Brain microvascular endothelial cell (primary cell): ENCODE measurements at regions not wholly inside any gene's neighbourhood (a gene's known extent, or its start where the extent isn't known, plus 50 kb on each side); places are given as distances from the start of the nearest gene placed in this dataset.

ENCODE experiments used
- DNase-seq: peaks from one replicate; pipeline ENCODE4 v3.0.0-alpha.2; 2020
- H3K27ac ChIP-seq: fragments of 250-450 bp; sonication (Bioruptor Pico); 2 replicates; pipeline ENCODE4 v1.5.1; 2020; ENCODE audit warnings: mild to moderate bottlenecking, moderate library complexity
- H3K27me3 ChIP-seq: fragments of 250-450 bp; sonication (Bioruptor Pico); replicated peaks from 2 replicates; pipeline ENCODE4 v1.5.1; 2020; ENCODE audit warnings: mild to moderate bottlenecking
- H3K36me3 ChIP-seq: fragments of 250-450 bp; sonication (Bioruptor Pico); replicated peaks from 2 replicates; pipeline ENCODE4 v1.5.1; 2020; ENCODE audit warnings: mild to moderate bottlenecking
- H3K4me3 ChIP-seq: 2 replicates; pipeline ENCODE4 v1.5.1; 2011; ENCODE audit warnings: low read depth, mild to moderate bottlenecking, control low read depth, low read length, moderate library complexity
- in situ Hi-C: cut with HindIII; loops from 2 replicates; pipeline ENCODE4 v1.10.0; 2017; ENCODE audit warnings: low sequenced_read_pairs, low pct_ligation_motif_present
- TF ChIP-seq, protein P1 (sequence below): IDR thresholded peaks from 2 replicates; pipeline ENCODE4 v1.5.1; 2011; ENCODE audit warnings: low read depth, mild to moderate bottlenecking, moderate library complexity, low read length, control low read depth, inconsistent platforms; ENCODE audit errors: missing control alignments

GRCh38 chr13:85333506-85334020, 465.7 kb downstream of the SLITRK6 start:
- in situ Hi-C loops = no loop called here
- H3K36me3 ChIP-seq = no peaks in the 10 kb centered on the region
- H3K4me3 ChIP-seq = no peak overlapping the region
- TF ChIP-seq, protein P1, sequence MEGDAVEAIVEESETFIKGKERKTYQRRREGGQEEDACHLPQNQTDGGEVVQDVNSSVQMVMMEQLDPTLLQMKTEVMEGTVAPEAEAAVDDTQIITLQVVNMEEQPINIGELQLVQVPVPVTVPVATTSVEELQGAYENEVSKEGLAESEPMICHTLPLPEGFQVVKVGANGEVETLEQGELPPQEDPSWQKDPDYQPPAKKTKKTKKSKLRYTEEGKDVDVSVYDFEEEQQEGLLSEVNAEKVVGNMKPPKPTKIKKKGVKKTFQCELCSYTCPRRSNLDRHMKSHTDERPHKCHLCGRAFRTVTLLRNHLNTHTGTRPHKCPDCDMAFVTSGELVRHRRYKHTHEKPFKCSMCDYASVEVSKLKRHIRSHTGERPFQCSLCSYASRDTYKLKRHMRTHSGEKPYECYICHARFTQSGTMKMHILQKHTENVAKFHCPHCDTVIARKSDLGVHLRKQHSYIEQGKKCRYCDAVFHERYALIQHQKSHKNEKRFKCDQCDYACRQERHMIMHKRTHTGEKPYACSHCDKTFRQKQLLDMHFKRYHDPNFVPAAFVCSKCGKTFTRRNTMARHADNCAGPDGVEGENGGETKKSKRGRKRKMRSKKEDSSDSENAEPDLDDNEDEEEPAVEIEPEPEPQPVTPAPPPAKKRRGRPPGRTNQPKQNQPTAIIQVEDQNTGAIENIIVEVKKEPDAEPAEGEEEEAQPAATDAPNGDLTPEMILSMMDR = no peak
- DNase-seq = no peak
- H3K27ac ChIP-seq = no peak overlapping the region
- H3K27me3 ChIP-seq = no peaks in the 10 kb centered on the region

GRCh38 chr13:85332615-85333014, 466.6 kb downstream of the SLITRK6 start:
- TF ChIP-seq, protein P1 = no peak
- H3K27me3 ChIP-seq = no peaks in the 10 kb centered on the region
- no peak overlapping the region for H3K4me3 ChIP-seq
- H3K27ac ChIP-seq = no peak overlapping the region
- in situ Hi-C loops = no loop called here
- H3K36me3 ChIP-seq = no peaks in the 10 kb centered on the region
- DNase-seq = no peak

- H3K27ac ChIP-seq = no peak overlapping the region
- H3K36me3 ChIP-seq = no peaks in the 10 kb centered on the region
- H3K4me3 ChIP-seq = no peak overlapping the region
- in situ Hi-C loops = no loop called here
- no peak for DNase-seq
- no peaks in the 10 kb centered on the region for H3K27me3 ChIP-seq
- TF ChIP-seq, protein P1 = no peak
Observed at GRCh38 chr13:85321734-85322133, 477.5 kb downstream of the SLITRK6 start.

DNA sequence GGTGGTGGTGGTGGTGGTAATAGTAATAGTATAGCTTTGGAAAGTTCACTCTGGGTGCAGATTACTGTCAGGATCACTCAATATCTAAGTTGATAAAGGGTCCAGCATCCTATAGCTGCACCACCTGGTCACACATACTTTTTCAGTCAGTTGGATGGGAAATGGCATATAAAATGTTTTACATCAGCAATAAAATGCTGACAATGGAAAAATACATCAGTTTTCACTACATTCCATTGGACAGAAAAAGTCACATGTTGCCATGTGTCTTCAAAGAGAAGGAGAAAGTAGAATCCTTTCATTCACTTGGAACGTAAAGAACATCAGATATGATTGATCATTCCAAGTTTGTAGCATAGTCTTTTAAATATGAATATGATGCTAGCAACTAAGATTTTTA, 481.4 kb downstream of the SLITRK6 start:
- H3K36me3 ChIP-seq = no peaks in the 10 kb centered on the region
- H3K27ac ChIP-seq = no peak overlapping the region
- H3K27me3 ChIP-seq = no peaks in the 10 kb centered on the region
- DNase-seq = no peak
- TF ChIP-seq, protein P1 = no peak
- in situ Hi-C loops = no loop called here
- no peak overlapping the region for H3K4me3 ChIP-seq

DNA sequence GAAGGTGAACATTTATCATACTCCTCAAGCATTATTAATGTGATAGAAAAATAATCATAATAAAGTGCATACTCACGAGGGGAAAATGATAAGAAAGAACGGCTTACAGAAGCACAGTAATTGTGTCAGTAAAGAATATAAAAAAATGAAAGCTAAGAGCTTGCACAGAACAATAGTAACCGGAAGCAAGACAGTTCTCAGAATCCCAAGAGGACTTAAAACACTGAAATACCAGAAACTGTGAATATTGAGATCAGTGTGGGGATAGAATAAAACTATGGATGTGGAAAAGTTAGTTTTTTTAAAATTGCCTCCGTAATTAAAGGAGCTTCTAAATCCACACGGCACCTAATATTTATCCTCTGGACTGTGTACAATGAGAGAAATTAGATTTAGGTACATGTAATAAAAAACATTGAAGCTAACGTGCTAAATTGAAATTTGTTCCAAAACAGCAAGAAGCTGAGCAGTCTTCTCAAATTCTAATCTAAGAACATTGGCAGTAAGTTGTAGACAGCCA, 482.7 kb downstream of the SLITRK6 start:
- Histone ChIP-seq H3K36me3 (no peaks in the 10 kb centered on the region), H3K27me3 (no peaks in the 10 kb centered on the region), H3K4me3 (no peak overlapping the region), H3K27ac (no peak overlapping the region)
- TF ChIP-seq, protein P1 = no peak
- no peak for DNase-seq
- in situ Hi-C loops = no loop called here

DNA sequence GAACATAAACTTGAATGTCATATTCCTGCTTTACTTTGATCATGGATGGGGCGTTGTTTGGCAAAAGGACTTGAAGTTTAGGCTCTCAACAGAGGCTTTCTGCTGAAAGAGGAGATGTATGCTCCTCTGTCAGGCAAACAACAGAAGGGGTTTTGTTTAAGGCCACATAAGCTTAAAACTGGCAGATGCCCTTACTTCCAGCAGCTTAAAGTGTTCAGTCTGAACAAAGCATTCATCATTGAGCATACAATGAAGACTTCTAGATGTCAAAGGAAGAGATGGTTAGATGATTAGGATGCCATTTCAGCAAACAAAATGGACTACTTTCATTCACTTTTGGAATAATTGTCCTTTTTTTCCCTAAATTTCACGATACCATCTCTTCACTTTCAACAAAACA, 484.5 kb downstream of the SLITRK6 start:
- TF ChIP-seq, protein P1 = no peak
- no peak overlapping the region for H3K4me3 ChIP-seq
- DNase-seq = no peak
- H3K36me3 ChIP-seq = no peaks in the 10 kb centered on the region
- in situ Hi-C loops = no loop called here
- H3K27me3 ChIP-seq = no peaks in the 10 kb centered on the region
- H3K27ac ChIP-seq = no peak overlapping the region
